WTC11 (cell line): ENCODE measurements at regions not wholly inside any gene's neighbourhood (a gene's known extent, or its start where the extent isn't known, plus 50 kb on each side); places are given as distances from the start of the nearest gene placed in this dataset.

Experiments used
- ATAC-seq: fragments of 200-7000 bp; cut with Tn5 transposase; 2 replicates; pipeline ENCODE4 v1.10.0; 2021; ENCODE audit warnings: mild to moderate bottlenecking, moderate library complexity
- CTCF ChIA-PET: fragments of 300-600 bp; sonication (Branson Sonifier 250); formaldehyde crosslinking; loops from one replicate; lab custom pipeline; 2021; ENCODE audit warnings: antibody characterized with exemption; lab: Charles Lee
- POLR2A ChIA-PET: fragments of 350-600 bp; sonication (Branson Sonifier 250); formaldehyde crosslinking; loops from one replicate; lab custom pipeline; 2021; ENCODE audit warnings: antibody characterized with exemption; lab: Charles Lee
- DNase-seq: peaks from one replicate; pipeline ENCODE4 v3.0.0; 2021; ENCODE audit warnings: low spot score
- H3K27ac Mint-ChIP-seq: 2 replicates; pipeline ENCODE4 v1.8.0; 2021; ENCODE audit warnings: mixed read lengths
- H3K27me3 Mint-ChIP-seq: 2 replicates; pipeline ENCODE4 v1.8.0; 2021; ENCODE audit warnings: low read depth, mild to moderate bottlenecking, moderate library complexity, mixed read lengths
- H3K36me3 Mint-ChIP-seq: 2 replicates; pipeline ENCODE4 v1.8.0; 2021; ENCODE audit warnings: mixed read lengths
- H3K4me1 Mint-ChIP-seq: 2 replicates; pipeline ENCODE4 v1.8.0; 2022; ENCODE audit warnings: mixed read lengths
- H3K4me3 Mint-ChIP-seq: 2 replicates; pipeline ENCODE4 v1.8.0; 2021; ENCODE audit warnings: mild to moderate bottlenecking, moderate library complexity, mixed read lengths
- H3K9me3 Mint-ChIP-seq: 2 replicates; pipeline ENCODE4 v1.8.0; 2021; ENCODE audit warnings: mixed read lengths
- ATF6 ChIP-seq: sonication (generic); formaldehyde crosslinking; IDR thresholded peaks from 2 replicates; pipeline ENCODE4 v1.8.1; 2023; ENCODE audit warnings: mild to moderate bottlenecking, missing genetic modification reagents
- CBFB ChIP-seq: sonication (generic); formaldehyde crosslinking; IDR thresholded peaks from 2 replicates; pipeline ENCODE4 v1.8.1; 2022; ENCODE audit warnings: mild to moderate bottlenecking, low read depth, missing genetic modification reagents
- CDX4 ChIP-seq: fragments of 250-450 bp; sonication (Bioruptor Pico); IDR thresholded peaks from 2 replicates; pipeline ENCODE4 v1.9.0; 2021; ENCODE audit warnings: moderate library complexity, mild to moderate bottlenecking, inconsistent platforms, borderline replicate concordance
- E2F5 ChIP-seq: sonication (generic); formaldehyde crosslinking; IDR thresholded peaks from 2 replicates; pipeline ENCODE4 v1.8.1; 2022; ENCODE audit warnings: mild to moderate bottlenecking, moderate library complexity, missing genetic modification reagents
- ERG ChIP-seq: fragments of 250-450 bp; sonication (Bioruptor Pico); IDR thresholded peaks from 2 replicates; pipeline ENCODE4 v1.8.0; 2021; ENCODE audit warnings: mild to moderate bottlenecking
- ETV6 ChIP-seq: sonication (generic); formaldehyde crosslinking; IDR thresholded peaks from 2 replicates; pipeline ENCODE4 v1.8.1; 2022; ENCODE audit warnings: mild to moderate bottlenecking, missing genetic modification reagents
- FOXK1 ChIP-seq: sonication (generic); formaldehyde crosslinking; IDR thresholded peaks from 2 replicates; pipeline ENCODE4 v1.8.0; 2022; ENCODE audit warnings: mild to moderate bottlenecking, moderate library complexity, missing genetic modification reagents
- FOXP4 ChIP-seq: sonication (generic); formaldehyde crosslinking; IDR thresholded peaks from 2 replicates; pipeline ENCODE4 v1.8.0; 2022; ENCODE audit warnings: mild to moderate bottlenecking, missing genetic modification reagents
- IRF2 ChIP-seq: sonication (generic); formaldehyde crosslinking; IDR thresholded peaks from 2 replicates; pipeline ENCODE4 v1.8.0; 2022; ENCODE audit warnings: low read depth, missing genetic modification reagents, borderline replicate concordance
- MLX ChIP-seq: sonication (generic); formaldehyde crosslinking; IDR thresholded peaks from 2 replicates; pipeline ENCODE4 v1.8.1; 2023; ENCODE audit warnings: mild to moderate bottlenecking, missing genetic modification reagents, moderate library complexity
- MXD4 ChIP-seq: fragments of 250-450 bp; sonication (Bioruptor Pico); IDR thresholded peaks from 2 replicates; pipeline ENCODE4 v1.8.0; 2021; ENCODE audit warnings: mild to moderate bottlenecking, moderate library complexity, borderline replicate concordance
- NR2C2 ChIP-seq: sonication (generic); formaldehyde crosslinking; IDR thresholded peaks from 2 replicates; pipeline ENCODE4 v1.8.0; 2022; ENCODE audit warnings: mild to moderate bottlenecking, missing genetic modification reagents
- NR3C1 ChIP-seq: sonication (generic); formaldehyde crosslinking; conservative IDR thresholded peaks from 2 replicates; pipeline ENCODE4 v1.8.1; 2023; ENCODE audit warnings: low read depth, mild to moderate bottlenecking, missing genetic modification reagents
- PRRX2 ChIP-seq: fragments of 250-450 bp; sonication (Bioruptor Pico); IDR thresholded peaks from 2 replicates; pipeline ENCODE4 v1.8.0; 2021; ENCODE audit warnings: mild to moderate bottlenecking
- SP1 ChIP-seq: sonication (generic); formaldehyde crosslinking; conservative IDR thresholded peaks from 2 replicates; pipeline ENCODE4 v1.8.1; 2022; ENCODE audit warnings: missing genetic modification reagents
- TCF7 ChIP-seq: sonication (generic); formaldehyde crosslinking; IDR thresholded peaks from 2 replicates; pipeline ENCODE4 v1.8.0; 2022; ENCODE audit warnings: mild to moderate bottlenecking, low read depth, missing genetic modification reagents, moderate library complexity
- TP53 ChIP-seq: sonication (generic); formaldehyde crosslinking; IDR thresholded peaks from 2 replicates; pipeline ENCODE4 v1.8.1; 2023; ENCODE audit warnings: mild to moderate bottlenecking, missing genetic modification reagents
- ZNF121 ChIP-seq: sonication (generic); formaldehyde crosslinking; IDR thresholded peaks from 2 replicates; pipeline ENCODE4 v1.8.0; 2023; ENCODE audit warnings: missing genetic modification reagents
- ZNF263 ChIP-seq: sonication (generic); formaldehyde crosslinking; IDR thresholded peaks from 2 replicates; pipeline ENCODE4 v1.8.1; 2022; ENCODE audit warnings: low read depth, mild to moderate bottlenecking, moderate library complexity, missing genetic modification reagents
- ZNF317 ChIP-seq: sonication (generic); formaldehyde crosslinking; IDR thresholded peaks from 2 replicates; pipeline ENCODE4 v1.8.1; 2023; ENCODE audit warnings: low read depth, mild to moderate bottlenecking, moderate library complexity, missing genetic modification reagents, borderline replicate concordance
- ZNF423 ChIP-seq: fragments of 250-450 bp; sonication (Bioruptor Pico); IDR thresholded peaks from 2 replicates; pipeline ENCODE4 v2.1.2; 2022; ENCODE audit warnings: mild to moderate bottlenecking, moderate library complexity
- ZNF425 ChIP-seq: fragments of 250-450 bp; sonication (Bioruptor Pico); conservative IDR thresholded peaks from 2 replicates; pipeline ENCODE4 v1.9.0; 2021; ENCODE audit warnings: mild to moderate bottlenecking
- ZNF671 ChIP-seq: fragments of 250-450 bp; sonication (Bioruptor Pico); IDR thresholded peaks from 2 replicates; pipeline ENCODE4 v1.8.0; 2021; ENCODE audit warnings: mild to moderate bottlenecking
- ZSCAN18 ChIP-seq: fragments of 250-450 bp; sonication (Bioruptor Pico); IDR thresholded peaks from 2 replicates; pipeline ENCODE4 v2.1.2; 2022; ENCODE audit warnings: mild to moderate bottlenecking, moderate library complexity

GRCh38 chr7:85685901-85686300 is 499.0 kb upstream of the SEMA3D start (continued):
- no peak for TF ChIP-seq ERG
- no peak for TF ChIP-seq ZNF121 (CRISPR knock-in tag)
- no peak for TF ChIP-seq PRRX2 (CRISPR knock-in tag)
- TF ChIP-seq CBFB (CRISPR knock-in tag): no peak
- TF ChIP-seq ZNF317 (CRISPR knock-in tag): no peak
- no peak for TF ChIP-seq FOXP4 (CRISPR knock-in tag)
- TF ChIP-seq ZSCAN18 (CRISPR knock-in tag): no peak
- no peak for TF ChIP-seq IRF2

- POLR2A ChIA-PET: no interaction called here
- Mint-ChIP-seq H3K4me1 (peaks cover 18% of the 10 kb centered on the region), H3K9me3 (peaks cover 60% of the 10 kb centered on the region), H3K27ac (no peak overlapping the region), H3K4me3 (no peak overlapping the region), H3K36me3 (peaks cover 51% of the 10 kb centered on the region), H3K27me3 (no peaks in the 10 kb centered on the region; the same call in 1 of the 2 replicates)
- CTCF ChIA-PET: no interaction called here
- DNase-seq: no peak
- no peak for TF ChIP-seq ATF6 (CRISPR knock-in tag)
- no peak for TF ChIP-seq ERG
- no peak for TF ChIP-seq E2F5
- no peak for TF ChIP-seq ZNF263 (CRISPR knock-in tag)
- no peak for TF ChIP-seq TP53 (CRISPR knock-in tag)
- no peak for TF ChIP-seq ZNF671 (CRISPR knock-in tag)
- no peak for TF ChIP-seq MLX (CRISPR knock-in tag)
- no peak for TF ChIP-seq ETV6 (CRISPR knock-in tag)
- TF ChIP-seq SP1 (CRISPR knock-in tag): no peak
- TF ChIP-seq NR3C1 (CRISPR knock-in tag): no peak
- TF ChIP-seq CDX4 (CRISPR knock-in tag): no peak
- TF ChIP-seq ZNF423: no peak
- TF ChIP-seq IRF2: no peak
- TF ChIP-seq NR2C2 (CRISPR knock-in tag): no peak
- no peak for TF ChIP-seq FOXK1 (CRISPR knock-in tag)
- no peak for TF ChIP-seq TCF7 (CRISPR knock-in tag)
- no peak for TF ChIP-seq MXD4 (CRISPR knock-in tag)
- no peak for TF ChIP-seq ZNF425
- ATAC-seq: no peak
Observed at GRCh38 chr7:85682833-85683620, 496.2 kb upstream of the SEMA3D start.
